ENCODE measurements at regions not wholly inside any gene's neighbourhood (a gene's known extent, or its start where the extent isn't known, plus 50 kb on each side); places are given as distances from the start of the nearest gene placed in this dataset.

- no peak for DNase-seq (ENCODE audit: low read depth in 4 of 4, low spot score in 1 of 4)
These were observed 866.3 kb downstream of the CCSER2 start for GRCh38 chr10:85194706-85195105.

- DNase-seq (ENCODE audit: low read depth in 4 of 4, low spot score in 1 of 4) = no peak
These were observed 867.2 kb downstream of the CCSER2 start for GRCh38 chr10:85195596-85195995.

- DNase-seq (ENCODE audit: low read depth in 4 of 4, low spot score in 1 of 4) = no peak
These were observed 876.4 kb downstream of the CCSER2 start for GRCh38 chr10:85204814-85205213.

- DNase-seq (ENCODE audit: low read depth in 4 of 4, low spot score in 1 of 4) = no peak
These were observed 884.1 kb downstream of the CCSER2 start for GRCh38 chr10:85212526-85212925.

GRCh38 chr10:85213493-85213892 is 885.1 kb downstream of the CCSER2 start:
- no peak for DNase-seq (ENCODE audit: low read depth in 4 of 4, low spot score in 1 of 4)

- DNase-seq (ENCODE audit: low read depth in 4 of 4, low spot score in 1 of 4) = no peak
These were observed 893.9 kb downstream of the CCSER2 start for GRCh38 chr10:85222300-85222699.

- DNase-seq (ENCODE audit: low read depth in 4 of 4, low spot score in 1 of 4) = no peak
These were observed 896.1 kb downstream of the CCSER2 start for GRCh38 chr10:85224366-85224940.

GRCh38 chr10:85225311-85225710 is 896.9 kb downstream of the CCSER2 start:
- no peak for DNase-seq (ENCODE audit: low read depth in 4 of 4, low spot score in 1 of 4)

- DNase-seq (ENCODE audit: low read depth in 4 of 4, low spot score in 1 of 4) = no peak
These were observed 898.2 kb downstream of the CCSER2 start for GRCh38 chr10:85226596-85226995.

- DNase-seq (ENCODE audit: low read depth in 4 of 4, low spot score in 1 of 4) = no peak
These were observed 900.3 kb downstream of the CCSER2 start for GRCh38 chr10:85228726-85229125.

- no peak for DNase-seq (ENCODE audit: low read depth in 4 of 4, low spot score in 1 of 4)
These were observed 903.3 kb downstream of the CCSER2 start for GRCh38 chr10:85231534-85232270.

GRCh38 chr10:85235258-85235657 is 906.9 kb downstream of the CCSER2 start:
- no peak for DNase-seq (ENCODE audit: low read depth in 4 of 4, low spot score in 1 of 4)

GRCh38 chr10:85238676-85239075 is 910.3 kb downstream of the CCSER2 start:
- DNase-seq (ENCODE audit: low read depth in 4 of 4, low spot score in 1 of 4) = no peak

- no peak for DNase-seq (ENCODE audit: low read depth in 4 of 4, low spot score in 1 of 4)
These were observed 921.9 kb downstream of the CCSER2 start for GRCh38 chr10:85250304-85250703.

- no peak for DNase-seq (ENCODE audit: low read depth in 4 of 4, low spot score in 1 of 4)
These were observed 928.1 kb downstream of the CCSER2 start for GRCh38 chr10:85256481-85256880.

- no peak for DNase-seq (ENCODE audit: low read depth in 4 of 4, low spot score in 1 of 4)
These were observed 931.5 kb downstream of the CCSER2 start for GRCh38 chr10:85259908-85260307.

- no peak for DNase-seq (ENCODE audit: low read depth in 4 of 4, low spot score in 1 of 4)
These were observed 934.6 kb downstream of the CCSER2 start for GRCh38 chr10:85262992-85263391.

- DNase-seq (ENCODE audit: low read depth in 4 of 4, low spot score in 1 of 4) = no peak
These were observed 936.7 kb downstream of the CCSER2 start for GRCh38 chr10:85265121-85265520.

- DNase-seq (ENCODE audit: low read depth in 4 of 4, low spot score in 1 of 4) = no peak
These were observed 938.4 kb downstream of the CCSER2 start for GRCh38 chr10:85266808-85267207.

- DNase-seq (ENCODE audit: low read depth in 4 of 4, low spot score in 1 of 4) = no peak
These were observed 951.6 kb downstream of the CCSER2 start for GRCh38 chr10:85280014-85280413.

- no peak for DNase-seq (ENCODE audit: low read depth in 4 of 4, low spot score in 1 of 4)
These were observed 956.7 kb downstream of the CCSER2 start for GRCh38 chr10:85284778-85285770.

GRCh38 chr10:85293483-85293882 is 965.1 kb downstream of the CCSER2 start:
- no peak for DNase-seq (ENCODE audit: low read depth in 4 of 4, low spot score in 1 of 4)
